GM12892 (cell line): ENCODE measurements at regions not wholly inside any gene's neighbourhood (a gene's known extent, or its start where the extent isn't known, plus 50 kb on each side); places are given as distances from the start of the nearest gene placed in this dataset.
"Not testable (repeated sequence)": the region's sequence is repeated elsewhere in the genome, so short reads cannot be mapped to it uniquely, and the experiment has no call there.

ENCODE experiments used
- POLR2A ChIP-seq: IDR thresholded peaks from 2 replicates; pipeline ENCODE4 v1.6.1; 2011; ENCODE audit warnings: low read depth, low read length, control low read depth
- POLR2AphosphoS5 ChIP-seq: IDR thresholded peaks from 2 replicates; pipeline ENCODE4 v1.6.1; 2011; ENCODE audit warnings: low read depth, low read length, control low read depth
- TAF1 ChIP-seq: IDR thresholded peaks from 2 replicates; pipeline ENCODE4 v1.6.1; 2011; ENCODE audit warnings: low read depth, mild to moderate bottlenecking, control low read depth, low read length, borderline replicate concordance

GRCh38 chr1:102789951-102790350, 318.4 kb downstream of the COL11A1 start:
- not testable (repeated sequence) for TF ChIP-seq POLR2A, TAF1, POLR2AphosphoS5
